Panc1 (cell line): ENCODE measurements at regions not wholly inside any gene's neighbourhood (a gene's known extent, or its start where the extent isn't known, plus 50 kb on each side); places are given as distances from the start of the nearest gene placed in this dataset.

Source experiments
- CTCF ChIP-seq: fragments of 450-650 bp; IDR thresholded peaks from 2 replicates; pipeline ENCODE4 v1.5.1; 2017; ENCODE audit warnings: mild to moderate bottlenecking
- POLR2AphosphoS5 ChIP-seq: IDR thresholded peaks from 2 replicates; pipeline ENCODE4 v1.6.1; 2012; ENCODE audit warnings: mild to moderate bottlenecking, low read depth, low read length, moderate library complexity
- REST ChIP-seq, 2 experiments: IDR thresholded peaks; 2 replicates each; pipeline ENCODE4 v1.6.1; 2011 to 2012; ENCODE audit warnings: low read depth in 2 of 2, control low read depth in 1 of 2, low read length in 1 of 2, mild to moderate bottlenecking in 1 of 2, moderate library complexity in 1 of 2; ENCODE audit not compliant: insufficient read depth in 1 of 2
- TCF7L2 ChIP-seq: IDR thresholded peaks from 2 replicates; pipeline ENCODE4 v1.6.1; 2011; ENCODE audit warnings: mild to moderate bottlenecking, low read depth, low read length, inconsistent platforms

GRCh38 chr1:30323352-30323751 is 400.0 kb downstream of the MATN1 start:
- TF ChIP-seq CTCF (no peak), POLR2AphosphoS5 (no peak), REST (IDR thresholded peaks at IDR 0.05; ENCODE audit: insufficient read depth in 1 of 2, low read depth in 2 of 2, low read length in 1 of 2) (no peak), TCF7L2 (no peak)
